Stimulated activated naive CD8-positive, alpha-beta T cell treated with anti-CD3 and anti-CD28 coated beads, Interleukin-15, amount 100 ng/mL, for 72 hours (primary cell): ENCODE measurements at regions not wholly inside any gene's neighbourhood (a gene's known extent, or its start where the extent isn't known, plus 50 kb on each side); places are given as distances from the start of the nearest gene placed in this dataset.
A peak's percentile ranks its signal among the peaks of the same experiment; 100 is the strongest.

Experiments used
- ATAC-seq: fragments of 150-1000 bp; cut with Tn5 transposase; 2 replicates; pipeline ENCODE4 v1.10.0; 2021; ENCODE audit warnings: mild to moderate bottlenecking, moderate library complexity
- DNase-seq, 2 donors: peaks; one replicate each; pipeline ENCODE4 v3.0.0; 2021 to 2022
- H3K27ac Mint-ChIP-seq, 2 donors: one replicate each; pipeline ENCODE4 v1.8.0; 2022; ENCODE audit warnings: mild to moderate bottlenecking in 2 of 2, mixed read lengths in 2 of 2, moderate library complexity in 2 of 2
- H3K27me3 Mint-ChIP-seq: one replicate; pipeline ENCODE4 v1.8.0; 2022; ENCODE audit warnings: mixed read lengths
- H3K4me1 Mint-ChIP-seq: one replicate; pipeline ENCODE4 v1.8.0; 2022; ENCODE audit warnings: mild to moderate bottlenecking, mixed read lengths
- H3K4me3 Mint-ChIP-seq, 2 donors: one replicate each; pipeline ENCODE4 v1.8.0; 2022; ENCODE audit warnings: mild to moderate bottlenecking in 2 of 2, mixed read lengths in 2 of 2, moderate library complexity in 1 of 2
- H3K9me3 Mint-ChIP-seq, 2 donors: one replicate each; pipeline ENCODE4 v1.8.0; 2022; ENCODE audit warnings: mixed read lengths in 2 of 2

DNA sequence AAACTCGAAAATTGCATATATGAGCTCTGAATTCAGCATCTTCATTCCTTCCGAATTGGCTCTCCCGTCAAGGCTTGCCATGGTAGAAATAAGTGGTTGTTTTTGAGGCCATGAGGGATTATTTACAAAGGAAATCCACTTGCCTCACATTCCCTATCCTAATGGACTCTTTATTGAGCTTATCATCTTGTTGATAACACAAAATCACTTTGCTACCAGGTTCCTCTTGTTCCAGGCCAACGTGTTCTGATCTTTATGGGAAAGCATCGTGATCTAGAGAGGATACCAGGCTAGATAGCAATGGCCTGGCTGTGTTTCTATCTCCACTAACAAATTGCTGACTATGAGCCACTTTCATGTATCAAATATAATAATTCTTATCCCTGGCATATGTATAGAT lies 811.7 kb downstream of the TLR4 start:
- DNase-seq (no peak), ATAC-seq (no peak)
- Mint-ChIP-seq H3K4me3 (no peak overlapping the region), H3K27me3 (no peaks in the 10 kb centered on the region), H3K9me3 (no peaks in the 10 kb centered on the region), H3K27ac (no peak overlapping the region), H3K4me1 (no peaks in the 10 kb centered on the region)

DNA sequence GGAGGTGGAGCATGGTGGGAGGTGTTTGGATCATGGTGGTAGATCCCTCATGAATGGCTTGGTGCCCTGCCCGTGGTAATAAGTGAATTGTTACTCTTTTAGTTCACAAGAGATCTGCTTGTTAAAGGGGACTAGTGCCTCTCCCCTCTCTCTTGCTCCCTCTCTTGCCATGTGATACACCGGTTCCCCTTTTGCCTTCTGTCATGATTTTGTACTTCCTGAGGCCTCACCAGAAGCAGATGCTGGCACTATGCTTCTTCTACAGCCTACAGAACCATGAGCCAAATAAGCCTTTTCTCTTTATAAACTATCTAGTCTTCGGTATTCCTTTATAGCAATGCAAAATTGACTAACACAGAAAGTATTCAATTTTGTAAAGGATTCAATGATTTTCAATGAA lies 817.1 kb downstream of the TLR4 start:
- Mint-ChIP-seq H3K27ac (no peak overlapping the region), H3K9me3 (peaks cover 4 to 8% of the 10 kb centered on the region in 2 donors), H3K4me1 (no peaks in the 10 kb centered on the region), H3K27me3 (no peaks in the 10 kb centered on the region), H3K4me3 (no peak overlapping the region)
- ATAC-seq (no peak), DNase-seq (no peak)

GRCh38 chr9:118522093-118523028 lies 818.2 kb downstream of the TLR4 start:
- peaks cover 4 to 8% of the 10 kb centered on the region in 2 donors for H3K9me3 Mint-ChIP-seq
- ATAC-seq (peak; percentile 64), DNase-seq (peak; percentile 6 to 10)
- H3K4me1 Mint-ChIP-seq = no peaks in the 10 kb centered on the region
- H3K27ac Mint-ChIP-seq = no peak overlapping the region
- H3K27me3 Mint-ChIP-seq = no peaks in the 10 kb centered on the region
- no peak overlapping the region for H3K4me3 Mint-ChIP-seq

- H3K4me3 Mint-ChIP-seq = no peak overlapping the region
- no peak overlapping the region for H3K27ac Mint-ChIP-seq
- ATAC-seq = no peak
- H3K27me3 Mint-ChIP-seq = no peaks in the 10 kb centered on the region
- no peaks in the 10 kb centered on the region for H3K4me1 Mint-ChIP-seq
- DNase-seq = no peak
- peaks cover 7 to 8% of the 10 kb centered on the region in 2 donors for H3K9me3 Mint-ChIP-seq
Observed at GRCh38 chr9:118527261-118527660, 823.1 kb downstream of the TLR4 start.

DNA sequence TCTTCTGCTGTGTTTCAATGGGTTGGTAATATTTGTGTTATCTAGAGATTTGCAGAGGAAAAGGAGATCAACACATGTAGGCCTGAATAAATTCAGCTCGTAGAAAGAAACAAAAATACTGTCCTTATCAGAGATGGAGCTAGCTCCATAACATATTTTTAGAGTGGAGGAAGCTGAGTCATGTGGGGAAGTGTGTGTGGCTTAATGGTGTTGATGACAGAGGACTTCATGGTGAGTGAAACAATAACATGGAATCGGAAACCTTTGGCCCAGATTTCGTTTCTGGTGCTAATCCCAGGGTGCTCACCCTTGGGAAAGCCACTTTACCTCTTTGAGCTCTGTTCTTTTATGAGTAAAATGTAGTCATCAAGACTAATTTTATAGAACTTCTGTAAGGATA lies 825.0 kb downstream of the TLR4 start:
- no peaks in the 10 kb centered on the region for H3K27me3 Mint-ChIP-seq
- no peak overlapping the region for H3K27ac Mint-ChIP-seq
- no peak overlapping the region for H3K4me3 Mint-ChIP-seq
- DNase-seq (no peak), ATAC-seq (no peak)
- H3K4me1 Mint-ChIP-seq = no peaks in the 10 kb centered on the region
- peaks cover 3 to 7% of the 10 kb centered on the region in 2 donors for H3K9me3 Mint-ChIP-seq

DNA sequence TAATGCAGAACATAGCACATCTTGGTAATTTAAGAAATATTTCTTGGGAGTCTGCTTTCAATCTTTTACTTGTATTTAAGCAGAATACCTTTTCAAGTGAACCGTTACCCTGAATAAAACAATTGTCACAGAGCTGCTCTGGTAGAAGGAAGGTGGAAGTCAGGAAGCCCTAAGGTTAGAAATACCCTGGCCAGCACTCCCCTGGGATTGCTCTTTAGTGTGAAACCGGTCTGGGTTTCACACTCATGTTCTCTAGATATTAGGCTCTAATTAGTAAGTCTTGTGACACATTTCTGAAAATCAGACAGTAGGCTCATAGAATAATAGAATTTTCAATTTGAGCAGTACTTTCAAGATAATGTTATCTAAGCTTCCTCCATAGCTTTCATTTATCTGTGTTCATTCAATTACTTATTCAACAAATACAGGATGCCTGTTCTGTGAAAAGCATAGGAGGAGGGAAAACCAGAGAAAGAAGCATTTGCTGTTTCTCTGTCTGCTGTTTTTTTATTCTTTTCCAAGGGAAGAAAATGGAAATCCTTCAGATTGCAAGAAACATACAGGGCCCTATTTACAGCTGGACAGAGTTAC lies 825.5 kb downstream of the TLR4 start:
- no peaks in the 10 kb centered on the region for H3K4me1 Mint-ChIP-seq
- no peak overlapping the region for H3K4me3 Mint-ChIP-seq
- H3K9me3 Mint-ChIP-seq = peaks cover 7 to 8% of the 10 kb centered on the region in 2 donors
- no peaks in the 10 kb centered on the region for H3K27me3 Mint-ChIP-seq
- no peak for DNase-seq
- H3K27ac Mint-ChIP-seq = no peak overlapping the region
- no peak for ATAC-seq

GRCh38 chr9:118532592-118532991 lies 828.4 kb downstream of the TLR4 start:
- ATAC-seq (no peak), DNase-seq (no peak)
- no peaks in the 10 kb centered on the region for H3K27me3 Mint-ChIP-seq
- peaks cover 3 to 23% of the 10 kb centered on the region in 2 donors for H3K9me3 Mint-ChIP-seq
- no peak overlapping the region for H3K4me3 Mint-ChIP-seq
- no peaks in the 10 kb centered on the region for H3K4me1 Mint-ChIP-seq
- no peak overlapping the region for H3K27ac Mint-ChIP-seq

DNA sequence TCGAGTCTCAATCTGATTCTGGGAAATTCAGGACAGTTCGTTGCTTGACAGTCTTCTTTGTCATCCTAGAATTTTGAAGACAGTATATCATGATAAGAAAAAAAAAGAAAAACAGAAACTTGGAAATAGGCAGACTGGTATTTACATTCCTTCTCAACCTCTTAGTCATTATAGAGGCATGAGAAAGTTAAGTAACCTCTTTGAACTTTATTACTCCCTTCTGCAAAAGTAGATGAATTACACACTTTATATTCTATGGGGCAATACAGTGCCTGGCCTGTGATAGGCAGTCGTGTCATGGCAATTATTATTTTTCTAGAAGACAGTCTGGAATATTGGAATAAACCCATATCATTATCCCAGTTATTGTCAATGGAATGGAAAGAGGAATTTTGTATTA lies 828.9 kb downstream of the TLR4 start:
- H3K27ac Mint-ChIP-seq = no peak overlapping the region
- peaks cover 3 to 23% of the 10 kb centered on the region in 2 donors for H3K9me3 Mint-ChIP-seq
- DNase-seq = no peak
- no peak overlapping the region for H3K4me3 Mint-ChIP-seq
- H3K4me1 Mint-ChIP-seq = no peaks in the 10 kb centered on the region
- no peaks in the 10 kb centered on the region for H3K27me3 Mint-ChIP-seq
- no peak for ATAC-seq

GRCh38 chr9:118533850-118534249 lies 829.6 kb downstream of the TLR4 start:
- DNase-seq = no peak
- Mint-ChIP-seq H3K27ac (no peak overlapping the region), H3K4me3 (no peak overlapping the region), H3K4me1 (no peaks in the 10 kb centered on the region), H3K9me3 (peaks cover 3 to 23% of the 10 kb centered on the region in 2 donors), H3K27me3 (no peaks in the 10 kb centered on the region)
- ATAC-seq = no peak

GRCh38 chr9:118536153-118536552 lies 832.0 kb downstream of the TLR4 start:
- H3K9me3 Mint-ChIP-seq = peaks cover 2 to 23% of the 10 kb centered on the region in 2 donors
- ATAC-seq (no peak), DNase-seq (no peak)
- H3K27ac Mint-ChIP-seq = no peak overlapping the region
- no peaks in the 10 kb centered on the region for H3K27me3 Mint-ChIP-seq
- no peaks in the 10 kb centered on the region for H3K4me1 Mint-ChIP-seq
- no peak overlapping the region for H3K4me3 Mint-ChIP-seq

DNA sequence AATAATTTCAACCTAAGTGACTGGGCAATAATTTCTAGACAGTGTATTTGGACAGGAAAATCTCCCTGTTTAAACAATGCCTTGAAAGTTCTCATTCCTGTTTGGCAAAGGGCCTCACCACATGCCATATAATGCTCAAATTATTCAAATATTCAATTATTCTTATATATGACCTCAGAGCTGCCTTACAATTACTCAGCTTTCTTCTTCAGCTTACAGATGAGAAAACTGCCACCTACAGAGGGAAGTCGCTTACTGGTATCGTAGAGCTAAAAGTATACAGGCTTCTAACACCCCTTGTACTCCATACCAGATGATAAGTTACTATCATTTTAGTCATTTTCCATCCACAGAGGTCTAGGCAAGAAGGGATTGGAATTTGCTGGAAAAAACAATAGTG lies 830.3 kb downstream of the BRINP1 start:
- DNase-seq (no peak), ATAC-seq (no peak)
- Mint-ChIP-seq H3K9me3 (peaks cover 0 to 23% of the 10 kb centered on the region in 2 donors), H3K4me1 (no peaks in the 10 kb centered on the region), H3K27me3 (no peaks in the 10 kb centered on the region), H3K4me3 (no peak overlapping the region), H3K27ac (no peak overlapping the region)

GRCh38 chr9:118553465-118553864 lies 815.8 kb downstream of the BRINP1 start:
- Mint-ChIP-seq H3K4me3 (no peak overlapping the region), H3K27me3 (no peaks in the 10 kb centered on the region), H3K4me1 (no peaks in the 10 kb centered on the region), H3K27ac (no peak overlapping the region), H3K9me3 (peaks cover 8 to 11% of the 10 kb centered on the region in 2 donors)
- ATAC-seq (no peak), DNase-seq (no peak)

DNA sequence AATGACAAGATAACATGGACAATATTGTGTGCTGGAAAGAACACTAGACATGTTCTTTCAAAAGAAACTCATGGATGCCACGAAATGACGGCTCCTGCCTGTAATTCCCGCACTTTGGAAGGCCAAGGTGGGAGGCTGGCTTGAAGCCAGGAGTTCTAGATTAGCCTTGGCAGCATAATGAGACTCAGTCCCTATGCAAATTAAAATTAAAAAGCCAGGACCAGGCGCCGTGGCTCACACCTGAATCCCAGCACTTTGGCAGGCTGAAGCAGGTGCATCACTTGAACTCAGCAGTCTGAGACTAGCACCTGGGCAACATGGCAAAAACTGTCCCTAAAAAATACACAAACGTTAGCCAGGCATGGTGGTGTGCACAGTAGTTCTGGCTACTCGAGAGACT lies 814.2 kb downstream of the BRINP1 start:
- Mint-ChIP-seq H3K9me3 (peaks cover 8 to 11% of the 10 kb centered on the region in 2 donors), H3K4me3 (no peak overlapping the region), H3K4me1 (no peaks in the 10 kb centered on the region), H3K27me3 (no peaks in the 10 kb centered on the region), H3K27ac (no peak overlapping the region)
- DNase-seq (no peak), ATAC-seq (no peak)

DNA sequence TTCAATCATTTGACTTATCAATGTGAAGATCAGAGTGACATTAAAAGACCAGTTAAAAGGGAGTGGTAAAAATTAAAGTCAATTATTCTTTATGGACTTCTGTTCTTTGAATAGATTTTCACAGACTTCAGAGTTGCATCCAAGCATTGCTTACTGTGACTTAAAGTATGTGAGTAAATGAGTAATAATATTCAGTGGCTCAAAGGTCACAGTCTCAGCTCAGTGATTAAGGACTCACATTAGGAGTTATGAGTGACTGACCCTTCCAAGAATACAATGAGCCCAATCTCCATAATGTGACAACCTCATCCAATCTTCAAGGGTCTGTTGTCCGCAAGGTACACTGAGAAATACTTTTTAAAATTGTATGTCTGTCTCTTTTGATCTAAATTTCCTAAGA lies 811.2 kb downstream of the BRINP1 start:
- H3K4me3 Mint-ChIP-seq = no peak overlapping the region

DNA sequence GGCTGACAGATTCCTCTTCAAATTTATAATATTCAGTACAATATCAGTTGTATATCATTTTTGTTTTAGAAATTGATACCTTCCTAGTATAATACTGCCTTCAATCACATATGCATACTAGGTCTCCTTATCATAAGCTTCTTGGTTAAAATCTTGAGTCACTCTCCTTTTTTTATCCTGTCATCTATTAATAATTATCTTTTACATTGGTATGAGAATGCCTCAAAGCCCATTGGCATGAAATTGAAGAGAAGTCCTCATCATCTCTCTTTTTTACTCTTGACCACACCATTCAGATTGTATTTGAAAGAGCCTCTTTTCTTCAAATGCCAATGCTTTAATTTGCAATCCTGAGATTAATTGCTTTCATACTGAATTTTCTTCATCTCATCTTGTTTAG lies 810.3 kb downstream of the BRINP1 start:
- Mint-ChIP-seq H3K27me3 (no peaks in the 10 kb centered on the region), H3K27ac (no peak overlapping the region), H3K4me3 (no peak overlapping the region), H3K4me1 (no peaks in the 10 kb centered on the region), H3K9me3 (peaks cover 8 to 11% of the 10 kb centered on the region in 2 donors)
- no peak for ATAC-seq
- DNase-seq = no peak

More for the DNA sequence above, 811.2 kb downstream of the BRINP1 start:
- H3K9me3 Mint-ChIP-seq = peaks cover 8 to 11% of the 10 kb centered on the region in 2 donors
- H3K27ac Mint-ChIP-seq = no peak overlapping the region
- DNase-seq (no peak), ATAC-seq (no peak)
- no peaks in the 10 kb centered on the region for H3K4me1 Mint-ChIP-seq
- H3K27me3 Mint-ChIP-seq = no peaks in the 10 kb centered on the region

DNA sequence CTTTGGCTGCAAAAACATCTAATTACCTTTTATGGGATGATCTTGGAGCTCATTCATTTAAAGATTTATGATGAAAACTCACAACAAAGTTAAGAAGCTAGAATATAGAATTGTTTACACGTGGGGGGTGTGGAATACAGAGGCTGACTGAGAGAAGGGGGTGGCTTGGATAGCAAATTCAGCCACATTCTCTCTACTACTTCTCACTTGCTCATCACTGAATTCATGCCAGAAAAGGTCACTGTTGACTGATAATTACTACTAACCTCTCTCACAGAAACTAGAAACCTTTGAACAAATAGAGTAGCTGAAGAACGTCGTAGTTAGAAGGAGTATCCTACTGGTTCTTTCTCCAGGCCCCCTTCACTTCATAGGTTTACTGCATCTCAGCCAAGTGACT lies 808.2 kb downstream of the BRINP1 start:
- peaks cover 7 to 11% of the 10 kb centered on the region in 2 donors for H3K9me3 Mint-ChIP-seq
- no peak overlapping the region for H3K4me3 Mint-ChIP-seq
- no peaks in the 10 kb centered on the region for H3K27me3 Mint-ChIP-seq
- no peaks in the 10 kb centered on the region for H3K4me1 Mint-ChIP-seq
- H3K27ac Mint-ChIP-seq = no peak overlapping the region
- ATAC-seq = no peak
- no peak for DNase-seq
